SKM-1 (cell line): ENCODE measurements at regions not wholly inside any gene's neighbourhood (a gene's known extent, or its start where the extent isn't known, plus 50 kb on each side); places are given as distances from the start of the nearest gene placed in this dataset.

Experiments
- DNase-seq: peaks from one replicate; lab custom pipeline; 2025; ENCODE audit not compliant: unreplicated experiment; lab: John Stamatoyannopoulos, UW

DNA sequence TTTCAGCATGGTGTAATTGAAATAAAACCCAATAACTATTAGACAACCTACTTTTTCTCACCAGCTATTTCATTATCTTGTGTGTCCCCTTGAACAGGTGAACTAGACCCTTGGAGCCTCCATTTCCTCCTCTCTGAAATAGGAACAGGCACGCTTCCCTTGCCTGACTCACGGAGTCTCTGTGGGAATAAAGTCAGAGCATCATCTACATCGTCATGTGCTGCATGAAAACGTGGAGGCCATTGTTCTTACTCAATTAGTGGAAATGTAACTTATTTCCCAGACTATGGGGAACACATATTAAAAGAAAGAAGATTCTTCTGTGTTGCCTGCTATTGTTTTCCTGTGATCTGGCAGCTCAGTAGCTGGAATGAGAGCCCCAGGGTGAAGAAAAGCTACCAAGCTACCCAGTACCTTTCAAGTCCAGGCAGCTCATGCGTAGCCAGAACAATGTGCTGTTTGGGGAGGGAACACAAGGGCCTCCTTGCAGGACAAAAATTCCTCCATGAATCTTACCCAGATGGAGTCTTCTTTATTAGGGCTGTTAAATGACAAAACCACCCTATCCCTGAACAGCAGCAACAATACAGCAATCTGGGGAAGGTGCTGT is 59.8 kb downstream of the SOX11 start:
- no peak for DNase-seq

- DNase-seq = no peak
Observed at GRCh38 chr2:5756272-5756671, 64.1 kb downstream of the SOX11 start.

DNA sequence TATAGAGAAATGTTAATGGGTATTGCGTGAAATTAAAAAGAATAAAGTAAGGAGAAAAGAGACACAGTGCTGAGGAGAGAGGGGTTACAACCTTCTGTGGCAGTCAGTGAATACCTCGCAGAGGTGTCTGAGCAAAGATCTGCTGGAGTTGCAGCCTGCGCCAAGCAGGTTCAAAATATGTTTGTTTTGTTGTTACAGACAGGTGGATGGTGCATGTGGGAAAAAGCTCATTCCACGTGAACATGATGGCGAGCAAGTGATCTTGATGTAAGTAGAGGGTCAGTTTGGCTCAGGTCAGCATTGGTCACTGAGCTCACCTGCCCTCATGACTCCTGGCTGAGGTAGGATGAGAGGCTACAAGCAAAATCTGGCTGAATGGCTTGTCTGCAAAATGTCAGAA is 66.2 kb downstream of the SOX11 start:
- no peak for DNase-seq

DNA sequence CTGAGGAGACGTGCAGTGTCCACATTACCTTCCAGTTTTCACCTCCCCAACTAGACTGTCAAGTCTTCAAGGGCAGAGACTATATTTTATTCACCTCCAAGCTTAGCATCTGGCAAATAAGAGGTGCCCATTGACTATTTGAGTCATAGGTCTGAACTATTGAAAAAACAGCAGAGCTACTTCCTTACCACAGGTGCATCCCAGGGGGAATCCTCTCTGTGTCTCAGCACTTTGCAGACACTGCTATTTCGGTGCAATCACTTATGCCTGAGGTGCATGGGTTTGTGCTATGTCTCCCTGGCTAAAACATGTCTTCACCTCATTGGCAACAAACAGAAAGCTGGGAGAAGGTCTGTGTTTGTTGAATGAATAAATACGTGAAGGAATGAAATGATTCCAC is 67.8 kb downstream of the SOX11 start:
- no peak for DNase-seq

GRCh38 chr2:5763531-5763930 is 71.3 kb downstream of the SOX11 start:
- no peak for DNase-seq

GRCh38 chr2:5764041-5764440 is 71.9 kb downstream of the SOX11 start:
- no peak for DNase-seq

- no peak for DNase-seq
Observed at GRCh38 chr2:5766056-5766455, 73.9 kb downstream of the SOX11 start.

DNA sequence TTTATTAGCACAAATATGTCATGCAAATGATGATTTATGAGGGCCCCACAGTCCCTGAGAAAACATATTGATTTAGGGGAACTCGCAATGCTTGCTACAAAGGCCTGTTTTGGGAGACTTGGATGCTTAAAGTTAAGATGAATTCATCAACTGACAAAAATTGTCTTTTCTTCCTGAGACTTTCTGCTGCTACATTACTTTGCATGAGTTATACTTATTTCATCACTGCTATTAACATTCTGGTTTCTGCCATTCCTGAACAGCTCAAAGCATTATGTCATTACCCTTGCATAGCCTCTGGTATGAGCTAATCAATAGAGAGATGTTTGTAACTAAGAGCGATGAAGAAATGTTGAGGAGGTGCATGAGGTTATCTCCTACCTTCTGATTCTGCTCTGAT is 74.4 kb downstream of the SOX11 start:
- no peak for DNase-seq

DNA sequence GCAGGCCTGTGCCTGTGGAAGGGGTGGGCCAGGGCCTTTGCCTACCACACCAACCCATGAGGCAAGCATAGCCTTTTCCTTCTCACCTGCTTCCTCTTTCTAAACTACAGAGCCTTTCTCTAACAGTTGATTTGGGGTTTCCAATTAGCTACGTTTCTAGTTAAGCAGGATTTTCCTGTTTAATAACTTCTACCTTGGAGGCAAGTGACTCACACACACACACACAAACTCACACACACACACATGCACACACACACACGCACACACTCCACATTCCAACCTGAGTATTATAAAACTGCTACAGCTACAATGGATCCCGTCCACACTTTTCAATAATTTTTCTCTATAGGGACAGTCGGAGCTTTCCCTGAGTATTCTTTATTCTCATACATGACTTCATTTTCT is 84.9 kb downstream of the SOX11 start:
- DNase-seq = no peak

DNA sequence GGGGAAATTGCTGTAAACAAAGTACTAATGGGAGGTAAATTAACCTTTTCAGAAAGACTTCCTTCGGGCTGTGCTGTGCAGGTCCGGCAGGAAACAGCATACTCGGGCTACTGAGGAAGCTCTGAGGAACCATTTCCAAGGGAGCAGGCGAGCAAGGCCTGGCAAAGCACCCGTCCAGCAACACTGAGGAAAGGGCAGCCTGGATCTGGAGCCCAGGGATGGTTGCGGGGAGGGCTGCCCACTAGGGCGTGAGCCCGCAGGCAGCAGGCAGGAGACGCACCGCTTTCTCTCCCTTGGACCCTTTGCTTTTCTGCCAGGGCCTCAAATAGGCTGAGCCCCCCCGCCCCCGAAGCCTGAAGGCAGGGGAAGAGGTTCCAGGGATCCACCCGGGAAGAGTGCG is 89.5 kb downstream of the SOX11 start:
- DNase-seq = no peak

DNA sequence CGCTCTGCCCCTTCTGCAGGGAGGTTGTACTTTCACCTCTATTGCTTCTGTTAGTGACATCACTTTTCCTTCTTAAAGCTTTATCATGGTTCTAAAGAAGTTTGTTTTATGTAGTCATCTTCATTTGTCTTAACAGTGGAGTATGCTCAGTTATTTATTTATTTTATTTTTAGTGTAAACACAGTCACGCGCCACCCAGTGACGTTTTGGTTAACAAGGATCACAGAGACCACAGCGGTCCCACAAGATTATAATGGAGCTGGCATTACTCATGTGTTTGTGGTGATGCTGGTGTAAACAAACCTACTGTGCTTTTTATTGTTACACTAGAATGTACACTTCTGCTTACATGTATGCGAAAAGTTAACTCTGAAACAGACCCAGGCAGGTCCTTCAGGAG is 89.9 kb downstream of the SOX11 start:
- no peak for DNase-seq

DNA sequence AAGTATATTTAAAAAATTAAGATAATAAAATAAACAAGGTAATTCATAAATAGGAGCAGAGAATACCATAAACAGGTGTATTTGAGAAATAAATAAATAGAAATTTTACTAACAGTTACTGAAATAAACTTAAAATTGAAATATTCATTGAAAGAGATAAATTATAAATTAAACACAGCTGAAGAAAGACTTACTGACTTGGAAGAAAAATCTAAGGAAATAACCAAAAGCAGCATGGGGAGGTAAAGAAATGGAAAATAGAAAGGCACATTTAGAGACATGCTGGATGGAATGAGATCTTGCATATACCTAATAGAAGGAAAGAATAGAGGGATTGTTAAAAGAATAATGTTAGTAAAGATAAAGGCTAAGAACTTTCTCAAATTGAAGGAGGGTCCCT is 96.3 kb downstream of the SOX11 start:
- no peak for DNase-seq

- DNase-seq = no peak
Observed at GRCh38 chr2:5791371-5791770, 99.2 kb downstream of the SOX11 start.

DNA sequence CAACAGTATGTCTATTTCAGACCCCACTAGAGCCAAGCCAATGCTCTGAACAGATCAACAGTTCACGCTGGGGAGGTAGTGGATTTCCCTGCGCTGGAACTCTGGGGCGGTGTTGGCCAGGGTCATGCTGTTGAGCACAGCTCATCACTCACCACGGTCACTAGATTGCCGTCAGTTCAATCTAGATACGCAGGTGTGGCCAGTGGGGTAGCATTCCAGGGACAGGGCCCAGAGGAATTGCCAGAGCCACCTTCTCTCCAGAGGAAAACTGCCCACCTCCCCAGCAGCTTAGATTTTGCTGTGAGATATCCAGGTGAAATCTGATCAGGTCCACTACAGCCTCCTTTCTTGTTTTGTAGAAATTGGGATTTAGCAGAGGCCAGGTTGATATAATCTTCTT is 101.8 kb downstream of the SOX11 start:
- no peak for DNase-seq

DNA sequence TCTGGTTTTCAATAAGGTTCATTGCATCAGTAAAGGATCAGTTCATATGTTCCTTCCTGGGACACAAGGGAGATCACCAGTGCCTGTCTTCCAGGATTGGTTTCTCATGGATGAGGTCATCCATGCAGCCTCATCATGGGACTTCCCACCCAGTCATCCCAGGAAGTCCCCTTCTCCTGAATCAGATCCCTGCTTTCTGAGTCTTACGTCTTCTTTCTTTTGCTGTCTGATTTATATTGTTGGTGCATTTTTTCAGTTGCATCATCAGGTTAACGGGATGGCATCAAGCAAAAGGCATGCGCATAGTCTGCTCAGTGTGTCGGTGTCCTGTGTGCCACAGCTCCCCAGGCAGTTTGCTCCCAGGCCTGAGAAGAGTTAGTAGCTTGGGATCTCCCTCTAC is 105.9 kb downstream of the SOX11 start:
- DNase-seq = no peak

DNA sequence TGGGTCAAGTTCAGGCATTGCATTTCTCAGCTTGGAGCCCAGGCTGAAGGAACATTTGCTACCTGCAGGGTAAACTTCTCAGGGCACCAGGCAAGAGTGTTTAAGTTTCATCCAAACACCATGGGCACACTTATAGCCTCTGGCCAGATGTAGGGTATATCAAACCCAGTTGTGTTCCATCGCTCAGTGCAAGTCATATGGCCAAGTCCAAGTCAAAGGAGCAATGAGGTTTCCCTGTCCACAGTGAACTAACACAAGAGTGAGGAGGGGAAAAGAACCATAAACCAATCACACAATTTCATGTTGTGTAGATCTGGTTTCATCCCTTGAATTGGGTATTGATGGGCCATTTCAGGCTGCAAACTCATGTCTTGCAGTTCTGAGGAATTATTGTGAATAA is 107.2 kb downstream of the SOX11 start:
- DNase-seq = no peak

DNA sequence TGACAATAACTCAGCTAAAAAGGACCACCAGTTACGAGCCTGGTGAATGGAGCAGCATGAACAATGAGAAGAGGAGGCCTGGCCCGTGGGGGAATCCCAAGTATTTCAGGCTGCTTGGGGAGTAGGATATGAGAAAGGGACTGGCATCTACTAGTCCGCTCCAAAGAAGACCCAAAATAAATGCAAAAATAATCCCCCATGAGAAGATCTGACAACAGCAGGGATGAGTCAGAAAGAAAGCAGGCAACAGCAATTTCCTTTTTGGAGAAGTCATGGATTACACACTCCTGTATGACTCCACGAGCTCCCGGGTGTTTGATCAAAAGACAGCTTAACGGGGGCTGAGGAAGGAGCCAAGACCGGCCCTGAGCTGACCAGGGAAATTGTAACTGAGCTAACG is 111.4 kb downstream of the SOX11 start:
- DNase-seq = no peak

DNA sequence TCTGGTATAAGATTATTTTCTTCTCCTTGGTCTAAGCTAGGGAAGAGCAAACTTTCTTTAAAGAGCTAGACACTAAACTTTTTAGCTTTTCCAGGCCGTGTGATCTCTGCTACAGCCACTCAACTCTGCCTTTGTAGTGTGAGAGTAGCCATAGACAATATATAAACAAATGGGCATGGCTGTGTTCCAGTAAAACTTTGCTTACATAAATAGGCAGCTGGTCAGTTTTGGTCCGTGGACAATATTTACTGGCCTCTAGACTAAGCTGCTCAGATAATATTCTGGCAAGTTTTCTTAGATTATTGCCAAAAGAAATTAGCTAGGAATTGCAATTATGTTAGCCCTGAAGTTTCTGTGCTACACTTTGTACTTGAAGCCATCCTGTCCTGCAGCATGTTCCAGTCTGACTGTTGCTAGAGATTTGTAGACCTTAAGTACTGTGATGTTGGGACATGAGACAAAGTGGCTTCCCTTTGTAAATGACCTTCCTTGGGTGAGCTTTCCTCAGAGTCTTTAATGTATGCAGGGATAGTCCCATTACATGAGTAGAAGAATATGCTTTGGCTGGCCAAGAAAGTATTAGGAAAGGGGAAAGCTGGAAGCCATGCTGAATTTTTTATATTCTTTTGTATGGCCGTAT is 126.9 kb downstream of the SOX11 start:
- no peak for DNase-seq

GRCh38 chr2:5824126-5824525 is 131.9 kb downstream of the SOX11 start:
- DNase-seq = no peak

- DNase-seq = no peak
Observed at GRCh38 chr2:5825686-5826085, 133.5 kb downstream of the SOX11 start.

DNA sequence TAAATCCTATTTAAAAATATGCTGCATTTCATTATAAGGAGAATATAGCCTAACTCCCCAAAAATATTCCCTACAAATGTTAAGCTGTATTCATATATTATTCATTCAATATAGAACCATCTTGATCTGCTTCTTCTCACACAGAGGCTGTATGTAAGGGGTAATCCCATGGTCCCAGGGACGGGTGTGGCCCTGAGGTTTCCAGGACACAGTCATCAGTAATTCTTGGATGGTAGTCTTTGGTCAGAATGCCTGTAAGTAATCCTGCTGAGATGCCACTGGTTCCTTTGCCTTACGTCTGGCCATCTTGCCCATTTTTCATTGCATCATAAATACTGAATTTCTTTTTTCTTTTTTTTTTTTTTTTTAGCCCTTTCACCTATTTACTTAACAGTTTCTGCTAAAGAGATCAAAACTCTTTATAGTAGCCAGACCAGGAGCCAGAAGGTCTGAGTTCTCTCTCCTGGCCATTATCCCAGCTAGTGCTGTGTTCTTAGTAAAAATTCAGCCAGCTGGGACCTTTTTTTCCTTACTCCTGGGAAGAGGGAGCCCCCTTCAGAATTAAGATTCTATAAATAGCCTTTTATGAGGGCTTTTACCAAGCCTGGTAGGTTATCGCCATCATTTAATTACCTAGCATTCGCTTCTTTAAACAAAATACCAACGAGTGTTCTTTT is 134.9 kb downstream of the SOX11 start:
- DNase-seq = no peak

- DNase-seq = no peak
Observed at GRCh38 chr2:5834501-5834900, 142.3 kb downstream of the SOX11 start.

GRCh38 chr2:5839550-5839949 is 147.4 kb downstream of the SOX11 start:
- no peak for DNase-seq
